MM.1S (cell line): ENCODE measurements at regions not wholly inside any gene's neighbourhood (a gene's known extent, or its start where the extent isn't known, plus 50 kb on each side); places are given as distances from the start of the nearest gene placed in this dataset.
A peak's percentile ranks its signal among the peaks of the same experiment; 100 is the strongest.

Source experiments
- DNase-seq: peaks from one replicate; pipeline ENCODE4 v3.0.0-alpha.2; 2015
- H2AFZ ChIP-seq: fragments of 300-600 bp; sonication (generic); 2 replicates; pipeline ENCODE4 v1.6.0; 2016; ENCODE audit warnings: antibody characterized with exemption, low read length
- H3F3A ChIP-seq: fragments of 300-600 bp; sonication (generic); 2 replicates; pipeline ENCODE4 v1.6.1; 2016; ENCODE audit warnings: mild to moderate bottlenecking, antibody characterized with exemption, low read length, moderate library complexity, mixed read lengths; ENCODE audit not compliant: insufficient read depth
- H3K27ac ChIP-seq: fragments of 300-600 bp; sonication (generic); 2 replicates; pipeline ENCODE4 v1.5.1; 2016; ENCODE audit warnings: mild to moderate bottlenecking, low read length
- H3K27me3 ChIP-seq: fragments of 300-600 bp; sonication (generic); replicated peaks from 2 replicates; pipeline ENCODE4 v1.6.0; 2016; ENCODE audit warnings: low read length; ENCODE audit not compliant: insufficient read depth
- H3K36me3 ChIP-seq: fragments of 300-600 bp; sonication (generic); replicated peaks from 2 replicates; pipeline ENCODE4 v1.6.1; 2016; ENCODE audit warnings: mild to moderate bottlenecking, low read length, mixed read lengths; ENCODE audit not compliant: insufficient read depth
- H3K4me1 ChIP-seq: fragments of 300-600 bp; sonication (generic); 2 replicates; pipeline ENCODE4 v1.6.1; 2016; ENCODE audit warnings: low read length, mixed read lengths
- H3K4me2 ChIP-seq: fragments of 300-600 bp; sonication (generic); 2 replicates; pipeline ENCODE4 v1.6.0; 2016; ENCODE audit warnings: low read depth, low read length
- H3K4me3 ChIP-seq: fragments of 300-600 bp; sonication (generic); 2 replicates; pipeline ENCODE4 v1.5.1; 2016; ENCODE audit warnings: low read length, mixed read lengths
- H3K79me2 ChIP-seq: fragments of 300-600 bp; sonication (generic); 2 replicates; pipeline ENCODE4 v1.6.1; 2016; ENCODE audit warnings: mixed run types, low read length, mixed read lengths
- H3K9ac ChIP-seq: fragments of 300-600 bp; sonication (generic); 2 replicates; pipeline ENCODE4 v1.6.1; 2016; ENCODE audit warnings: low read length, mixed read lengths
- H3K9me2 ChIP-seq: fragments of 300-600 bp; sonication (generic); replicated peaks from 2 replicates; pipeline ENCODE4 v1.6.1; 2016; ENCODE audit warnings: mild to moderate bottlenecking, low read length, mixed read lengths; ENCODE audit not compliant: insufficient read depth
- H3K9me3 ChIP-seq: fragments of 300-600 bp; sonication (generic); replicated peaks from 2 replicates; pipeline ENCODE4 v1.6.1; 2016; ENCODE audit warnings: mild to moderate bottlenecking, low read length, mixed read lengths; ENCODE audit not compliant: insufficient read depth
- H4K20me1 ChIP-seq: fragments of 300-600 bp; sonication (generic); 2 replicates; pipeline ENCODE4 v1.6.1; 2016; ENCODE audit warnings: mild to moderate bottlenecking, low read length, moderate library complexity, mixed read lengths; ENCODE audit not compliant: insufficient read depth
- CTCF ChIP-seq: fragments of 300-600 bp; sonication (generic); IDR thresholded peaks from 2 replicates; pipeline ENCODE4 v1.5.1; 2016; ENCODE audit warnings: antibody characterized with exemption, low read length, mixed read lengths
- EZH2 ChIP-seq: fragments of 300-600 bp; sonication (generic); optimal IDR thresholded peaks from 2 replicates; pipeline ENCODE3; 2017; ENCODE audit warnings: low read depth, mild to moderate bottlenecking, antibody characterized with exemption, low read length, mixed read lengths
- EZH2phosphoT487 ChIP-seq: fragments of 300-600 bp; sonication (generic); IDR thresholded peaks from 2 replicates; pipeline ENCODE4 v1.6.1; 2018; ENCODE audit warnings: antibody characterized with exemption, low read length

GRCh38 chr1:193754732-193755427, 568.5 kb upstream of the B3GALT2 start:
- TF ChIP-seq CTCF (peak; percentile 28), EZH2 (no peak), EZH2phosphoT487 (no peak)
- Histone ChIP-seq H3K4me2 (no peak overlapping the region), H3K27me3 (no peaks in the 10 kb centered on the region), H3K4me1 (no peaks in the 10 kb centered on the region), H4K20me1 (no peaks in the 10 kb centered on the region), H3F3A (no peaks in the 10 kb centered on the region), H3K79me2 (no peaks in the 10 kb centered on the region), H3K27ac (no peak overlapping the region), H3K9me3 (no peaks in the 10 kb centered on the region), H3K36me3 (no peaks in the 10 kb centered on the region), H3K4me3 (no peak overlapping the region), H3K9ac (no peak overlapping the region), H2AFZ (no peak overlapping the region), H3K9me2 (no peaks in the 10 kb centered on the region)
- DNase-seq: no peak

GRCh38 chr1:193754151-193754550, 567.7 kb upstream of the B3GALT2 start:
- Histone ChIP-seq H3F3A (no peaks in the 10 kb centered on the region), H2AFZ (no peak overlapping the region), H3K4me2 (no peak overlapping the region), H3K4me1 (no peaks in the 10 kb centered on the region), H3K9me2 (no peaks in the 10 kb centered on the region), H3K79me2 (no peaks in the 10 kb centered on the region), H3K27ac (no peak overlapping the region), H3K9ac (no peak overlapping the region), H3K36me3 (no peaks in the 10 kb centered on the region), H3K9me3 (no peaks in the 10 kb centered on the region), H3K27me3 (no peaks in the 10 kb centered on the region), H3K4me3 (no peak overlapping the region), H4K20me1 (no peaks in the 10 kb centered on the region)
- no peak for DNase-seq
- TF ChIP-seq CTCF (no peak), EZH2 (no peak), EZH2phosphoT487 (no peak)

GRCh38 chr1:193753038-193753756, 566.8 kb upstream of the B3GALT2 start:
- no peaks in the 10 kb centered on the region for H3F3A ChIP-seq
- no peaks in the 10 kb centered on the region for H3K4me1 ChIP-seq
- H2AFZ ChIP-seq: no peak overlapping the region
- no peaks in the 10 kb centered on the region for H4K20me1 ChIP-seq
- no peak overlapping the region for H3K4me2 ChIP-seq
- no peak overlapping the region for H3K9ac ChIP-seq
- no peaks in the 10 kb centered on the region for H3K79me2 ChIP-seq
- H3K27me3 ChIP-seq: no peaks in the 10 kb centered on the region
- no peaks in the 10 kb centered on the region for H3K9me3 ChIP-seq
- no peak overlapping the region for H3K4me3 ChIP-seq
- no peak for DNase-seq
- no peaks in the 10 kb centered on the region for H3K9me2 ChIP-seq
- no peak for TF ChIP-seq EZH2
- no peak for TF ChIP-seq EZH2phosphoT487
- no peak for TF ChIP-seq CTCF
- no peak overlapping the region for H3K27ac ChIP-seq
- no peaks in the 10 kb centered on the region for H3K36me3 ChIP-seq
